HEK293 (cell line): ENCODE measurements at regions not wholly inside any gene's neighbourhood (a gene's known extent, or its start where the extent isn't known, plus 50 kb on each side); places are given as distances from the start of the nearest gene placed in this dataset.

Source experiments
- CTCF ChIP-seq: fragments of 450-650 bp; formaldehyde crosslinking; IDR thresholded peaks from 2 replicates; pipeline ENCODE4 v1.5.1; 2016; ENCODE audit warnings: missing biosample characterization, missing genetic modification characterization
- KLF1 ChIP-seq: fragments of 450-650 bp; formaldehyde crosslinking; IDR thresholded peaks from 2 replicates; pipeline ENCODE4 v1.5.1; 2016; ENCODE audit warnings: missing biosample characterization, missing genetic modification characterization
- PRDM1 ChIP-seq: fragments of 450-650 bp; formaldehyde crosslinking; IDR thresholded peaks from 2 replicates; pipeline ENCODE4; 2016; ENCODE audit warnings: missing biosample characterization, missing genetic modification characterization
- TRIM28 ChIP-seq: IDR thresholded peaks from 2 replicates; pipeline ENCODE4 v1.6.1; 2011; ENCODE audit warnings: low read length, control low read depth, borderline replicate concordance
- YY1 ChIP-seq: fragments of 450-650 bp; formaldehyde crosslinking; IDR thresholded peaks from 2 replicates; pipeline ENCODE4 v1.5.1; 2018; ENCODE audit warnings: missing biosample characterization, missing genetic modification characterization
- ZNF521 ChIP-seq: fragments of 450-650 bp; formaldehyde crosslinking; IDR thresholded peaks from 2 replicates; pipeline ENCODE4 v1.5.1; 2017; ENCODE audit warnings: missing biosample characterization, mild to moderate bottlenecking, missing genetic modification characterization
- ZNF660 ChIP-seq: fragments of 450-650 bp; IDR thresholded peaks from 2 replicates; pipeline ENCODE4 v1.5.1; 2018; ENCODE audit warnings: missing biosample characterization, mild to moderate bottlenecking, missing genetic modification characterization
- ZXDB ChIP-seq: fragments of 450-650 bp; formaldehyde crosslinking; IDR thresholded peaks from 2 replicates; pipeline ENCODE4 v1.5.1; 2016; ENCODE audit warnings: missing biosample characterization, missing genetic modification characterization

- no peak for TF ChIP-seq PRDM1 (tag by site-specific recombination)
- no peak for TF ChIP-seq YY1 (tag by site-specific recombination)
- TF ChIP-seq ZNF660, result no peak
- no peak for TF ChIP-seq CTCF (tag by site-specific recombination)
- TF ChIP-seq KLF1 (tag by site-specific recombination), result no peak
- TF ChIP-seq TRIM28, result no peak
- no peak for TF ChIP-seq ZXDB (tag by site-specific recombination)
- TF ChIP-seq ZNF521 (tag by site-specific recombination), result no peak
Observed at GRCh38 chr12:65637150-65637549, 187.1 kb upstream of the HMGA2 start.
